ENCODE measurements at regions not wholly inside any gene's neighbourhood (a gene's known extent, or its start where the extent isn't known, plus 50 kb on each side); places are given as distances from the start of the nearest gene placed in this dataset.
"Not testable (repeated sequence)": the region's sequence is repeated elsewhere in the genome, so short reads cannot be mapped to it uniquely, and the experiment has no call there.

DNA sequence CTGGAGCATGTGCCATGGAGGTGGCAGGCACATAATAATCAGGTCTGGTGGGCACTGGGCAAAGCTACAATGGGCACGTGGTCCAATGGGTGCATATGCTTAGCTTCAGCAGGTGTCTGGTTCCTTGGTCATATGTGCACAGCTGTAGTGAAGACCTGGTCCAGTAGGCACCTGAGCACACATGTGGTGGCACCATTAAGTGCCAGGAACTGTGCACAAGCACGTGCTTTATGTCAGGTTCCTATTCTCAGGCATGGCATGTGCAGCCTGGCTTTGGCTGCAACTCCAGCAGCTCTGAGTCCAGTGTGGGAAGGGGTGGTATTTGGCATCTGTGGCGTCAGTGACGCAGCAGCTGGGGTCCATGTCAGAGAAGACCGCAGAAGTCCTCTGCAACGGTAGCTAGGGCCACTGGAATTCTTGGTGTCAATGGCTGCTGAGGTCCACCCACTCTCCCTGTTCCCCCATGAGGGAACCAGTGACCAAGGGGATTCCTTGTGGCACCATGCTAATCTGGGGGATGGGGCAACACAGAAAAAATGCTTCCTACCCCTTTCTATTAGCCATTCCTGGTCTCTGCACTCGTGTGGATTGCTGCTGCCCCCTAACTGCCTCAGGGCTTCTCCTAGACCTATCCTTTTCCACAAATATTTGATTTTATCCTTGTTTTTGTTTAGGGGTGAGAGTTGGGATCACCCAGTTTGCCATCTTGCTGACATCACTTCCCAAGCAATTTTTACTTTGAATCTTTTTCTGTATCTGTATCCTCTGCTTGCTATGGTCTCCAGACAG is 262.9 kb upstream of the MAP2 start:
- no peak for DNase-seq (ENCODE audit: low spot score)

DNA sequence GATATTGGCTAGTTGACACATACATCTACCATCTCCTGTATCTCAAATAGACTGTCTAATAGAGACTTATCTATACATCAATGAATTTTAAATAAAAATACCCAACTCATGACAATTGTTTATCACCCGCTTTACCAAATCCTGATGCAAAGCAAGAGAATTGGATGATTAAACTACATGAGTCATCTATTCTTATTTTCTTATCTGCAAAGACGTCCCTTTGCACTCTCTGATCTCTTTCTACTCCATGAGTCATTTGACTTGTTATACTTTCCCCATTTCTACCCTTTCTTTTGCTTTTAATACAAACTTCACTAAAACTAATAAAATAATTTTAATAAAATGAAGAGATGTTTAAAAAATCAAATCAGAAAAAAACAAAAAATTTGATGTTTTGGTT is 261.7 kb upstream of the MAP2 start:
- DNase-seq (ENCODE audit: low spot score): no peak

DNA sequence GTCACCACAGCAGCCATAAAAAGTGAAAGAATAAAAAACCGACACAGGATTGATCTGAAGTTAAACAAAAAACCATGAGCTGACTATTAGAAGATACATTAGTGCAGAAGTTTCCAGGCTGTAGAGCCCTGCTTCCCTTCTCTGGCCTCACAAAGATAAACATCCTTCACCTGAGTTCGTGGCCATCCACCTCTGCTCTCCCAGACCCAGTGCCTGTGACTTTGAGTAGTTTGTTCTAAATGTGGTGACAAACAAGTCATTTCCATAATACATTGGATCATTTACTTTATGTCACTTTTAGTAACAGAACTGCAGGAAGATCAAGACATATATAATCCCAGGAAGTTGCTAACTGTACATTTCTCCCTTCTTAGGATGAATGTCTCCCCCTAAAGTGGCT is 241.9 kb upstream of the MAP2 start:
- no peak for DNase-seq (ENCODE audit: low spot score)

DNA sequence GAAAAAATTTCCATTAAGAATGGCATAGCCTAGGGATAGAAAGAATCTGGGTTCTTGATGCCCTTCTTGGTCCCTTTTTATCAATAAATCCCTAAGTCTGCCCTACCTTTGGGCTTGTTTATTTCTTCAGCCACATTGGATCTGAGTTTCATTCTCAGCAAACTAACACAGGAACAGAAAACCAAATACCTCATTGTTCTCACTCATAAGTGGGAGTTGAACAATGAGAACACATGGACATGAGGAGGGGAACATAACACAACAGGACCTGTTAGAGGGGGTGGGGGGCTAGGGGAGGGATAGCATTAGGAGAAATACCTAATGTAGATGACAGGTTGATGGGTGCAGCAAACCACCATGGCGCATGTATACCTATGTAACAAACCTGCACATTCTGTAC is 237.0 kb upstream of the MAP2 start:
- DNase-seq (ENCODE audit: low spot score): peak; percentile 4

DNA sequence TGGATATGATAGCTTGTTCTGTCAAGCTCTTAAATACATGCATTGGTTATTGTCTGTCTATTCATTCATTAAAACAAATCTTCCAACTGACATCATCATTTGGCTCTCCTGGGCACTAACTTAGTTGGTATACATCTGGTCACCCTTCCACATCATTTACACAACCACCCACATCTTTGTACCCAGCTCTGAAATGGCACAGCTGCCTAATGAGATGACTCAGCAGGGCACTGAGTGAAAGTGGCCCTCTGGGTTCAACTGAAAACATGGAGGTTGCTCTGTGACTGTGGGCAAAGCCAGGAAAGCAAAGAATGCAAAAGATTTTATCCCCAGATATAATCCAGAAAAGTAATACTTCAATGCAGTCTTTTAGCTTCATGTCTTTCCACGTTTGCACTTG is 234.0 kb upstream of the MAP2 start:
- DNase-seq (ENCODE audit: low spot score): no peak

DNA sequence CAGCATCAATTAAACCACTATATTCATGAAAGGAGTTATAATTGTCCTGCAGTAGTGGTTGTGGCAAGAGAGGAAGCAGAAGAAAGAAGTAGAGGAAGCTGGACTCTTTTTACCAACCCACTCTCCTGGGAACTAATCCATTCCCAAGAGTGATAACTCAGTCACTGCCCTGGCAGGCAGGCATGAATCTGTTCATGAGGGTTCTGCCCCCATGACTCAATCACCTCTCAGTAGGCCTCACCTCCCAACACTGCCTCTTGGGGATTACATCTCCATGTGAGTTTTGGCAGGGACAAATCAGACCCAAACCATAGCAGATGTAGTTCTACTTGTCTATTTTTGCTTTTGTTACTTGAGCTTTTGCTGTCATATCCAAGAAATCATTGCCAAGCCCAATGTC is 232.7 kb upstream of the MAP2 start:
- DNase-seq (ENCODE audit: low spot score): no peak

DNA sequence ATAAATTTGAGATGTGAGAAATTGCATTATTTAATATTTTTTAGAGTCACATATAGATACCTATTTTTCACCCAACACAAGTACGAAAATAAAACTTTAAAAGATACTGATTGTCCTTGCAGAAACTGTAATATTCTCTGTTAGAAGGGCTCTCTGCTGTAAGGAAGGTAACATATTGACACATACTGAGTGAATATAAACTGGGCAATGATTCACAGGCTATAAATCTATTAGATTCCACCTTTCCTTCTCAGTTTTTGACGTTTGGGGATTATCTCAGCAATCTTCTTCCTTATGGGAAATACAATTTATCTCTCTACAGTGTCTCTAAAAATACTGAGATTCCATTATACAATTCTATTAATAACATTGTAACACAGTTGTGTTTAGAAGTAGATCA is 229.1 kb upstream of the MAP2 start:
- no peak for DNase-seq (ENCODE audit: low spot score)

DNA sequence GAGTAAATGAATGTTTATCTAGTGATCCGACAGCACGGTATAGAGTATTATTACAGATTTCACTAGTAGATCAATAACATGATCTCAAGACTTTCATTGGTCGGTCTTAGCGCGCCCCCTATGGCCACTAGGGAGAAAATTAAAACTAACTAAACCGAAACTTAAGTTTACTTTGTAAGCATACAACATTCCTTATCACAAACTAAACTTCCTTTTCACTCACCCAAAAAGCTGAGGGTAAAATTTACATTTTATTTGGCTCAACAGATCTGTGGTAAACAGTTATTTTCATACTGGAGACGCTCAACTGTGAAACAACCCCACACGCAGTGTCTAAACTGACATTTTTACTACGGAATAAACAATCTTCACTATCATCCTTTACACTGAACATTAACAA is 215.6 kb upstream of the MAP2 start:
- peak; percentile 62 for DNase-seq (ENCODE audit: low spot score)

DNA sequence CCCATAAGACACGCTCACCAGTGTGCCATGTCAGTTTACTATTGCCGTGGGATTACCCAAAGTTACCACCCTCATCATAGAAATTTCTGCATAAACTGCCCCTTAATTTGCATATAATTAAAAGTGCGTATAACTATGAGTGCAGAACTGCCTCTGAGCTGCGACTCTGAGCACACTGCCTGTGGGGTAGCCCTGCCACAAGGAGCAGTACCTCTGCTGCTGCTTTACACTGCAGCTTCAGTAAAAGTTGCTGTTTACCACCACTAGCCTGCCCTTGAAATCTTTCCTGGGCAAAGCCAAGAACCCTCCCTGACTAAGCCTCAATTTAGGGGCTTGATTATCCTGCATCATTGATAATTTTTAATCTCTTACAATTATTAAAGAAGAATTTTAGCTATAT is 213.9 kb upstream of the MAP2 start:
- DNase-seq (ENCODE audit: low spot score): no peak

DNA sequence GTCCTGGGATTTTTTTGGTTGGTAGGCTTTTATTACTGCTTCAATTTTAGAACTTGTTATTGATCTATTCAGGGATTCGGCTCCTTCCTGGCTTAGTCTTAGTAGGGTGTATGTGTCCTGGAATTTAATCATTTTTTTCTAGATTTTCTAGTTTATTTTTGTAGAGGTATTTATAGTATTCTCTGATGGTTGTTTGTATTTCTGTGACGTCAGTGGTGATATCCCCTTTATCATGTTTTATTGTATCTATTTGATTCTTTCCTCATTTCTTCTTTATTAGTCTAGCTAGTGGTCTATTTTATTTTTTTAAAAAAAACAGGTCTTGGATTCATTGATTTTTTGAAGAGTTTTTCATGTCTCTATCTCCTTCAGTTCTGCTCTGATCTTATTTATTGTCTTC is 193.3 kb upstream of the MAP2 start:
- DNase-seq (ENCODE audit: low spot score): no peak

DNA sequence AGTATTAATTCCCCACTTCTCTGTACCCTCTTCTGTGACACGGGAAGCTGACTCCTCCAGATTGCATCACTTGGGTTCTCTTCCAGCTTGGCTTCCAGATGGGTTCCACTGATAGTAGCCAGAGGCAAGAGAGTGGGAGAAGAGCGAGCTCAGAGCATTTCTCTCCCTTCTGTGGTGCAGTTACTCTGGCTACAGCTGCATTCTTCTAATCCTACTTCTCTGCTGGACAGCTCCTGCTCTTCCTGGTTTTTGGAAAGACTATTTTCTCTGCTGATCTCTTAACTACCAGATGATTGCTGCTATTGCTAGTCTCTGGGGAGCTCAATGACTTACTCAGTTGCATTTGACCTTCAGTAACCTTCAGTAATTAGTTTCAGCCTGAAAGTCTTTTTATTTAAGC is 187.5 kb upstream of the MAP2 start:
- DNase-seq (ENCODE audit: low spot score): no peak

DNA sequence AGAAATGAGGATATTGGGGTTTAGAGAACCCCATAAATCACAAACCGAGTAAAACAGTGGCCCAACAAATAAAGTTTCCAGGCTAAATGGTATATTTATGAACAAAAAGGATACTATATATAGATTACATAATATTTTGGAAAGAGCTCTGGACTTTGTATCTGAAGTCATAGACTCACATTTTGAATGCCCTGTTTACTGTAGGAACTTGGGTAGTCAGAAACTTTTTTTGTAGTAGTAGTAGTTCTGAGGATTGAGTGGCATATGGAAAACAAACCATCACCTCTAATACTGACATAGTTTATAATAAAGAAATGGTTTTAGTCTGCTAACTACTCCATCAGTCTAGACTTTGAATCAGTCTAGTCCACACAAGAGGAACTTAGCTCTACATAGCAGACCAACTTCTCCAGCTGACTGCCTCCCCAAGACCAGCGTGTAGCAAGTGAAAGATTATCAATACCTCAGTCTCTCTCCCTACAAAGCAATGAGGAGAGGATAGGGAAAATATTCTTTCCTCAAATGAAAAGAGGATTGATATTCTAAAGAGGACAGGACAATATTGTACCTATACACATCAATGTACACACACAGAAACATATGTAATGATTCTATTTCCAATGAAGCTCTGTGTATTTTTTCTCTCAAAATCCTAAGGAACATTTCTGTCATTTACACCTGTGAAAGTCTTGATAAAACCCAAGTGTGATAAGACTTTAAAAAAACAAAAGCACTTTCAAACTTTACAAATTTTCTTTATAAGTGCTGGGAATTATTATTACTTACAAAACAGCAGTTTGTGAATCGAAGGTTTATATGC is 184.9 kb upstream of the MAP2 start:
- DNase-seq (ENCODE audit: low spot score): no peak

DNA sequence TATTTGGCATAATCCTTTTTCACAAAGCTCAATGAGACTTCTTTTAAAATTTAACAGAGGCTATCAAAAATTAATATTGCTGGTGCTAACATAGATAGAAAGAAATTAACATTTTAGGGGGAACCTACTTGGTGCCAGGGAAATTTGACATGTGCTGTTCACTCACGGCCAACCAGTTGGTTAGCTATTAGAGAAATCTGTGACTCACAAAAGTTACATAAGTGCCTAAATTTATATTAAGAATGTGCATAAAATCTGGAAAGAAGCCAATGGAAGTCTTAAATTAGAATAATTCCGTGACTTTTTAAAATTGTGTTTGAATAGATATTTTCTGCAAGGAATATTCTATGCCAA is 184.3 kb upstream of the MAP2 start:
- DNase-seq (ENCODE audit: low spot score): no peak

DNA sequence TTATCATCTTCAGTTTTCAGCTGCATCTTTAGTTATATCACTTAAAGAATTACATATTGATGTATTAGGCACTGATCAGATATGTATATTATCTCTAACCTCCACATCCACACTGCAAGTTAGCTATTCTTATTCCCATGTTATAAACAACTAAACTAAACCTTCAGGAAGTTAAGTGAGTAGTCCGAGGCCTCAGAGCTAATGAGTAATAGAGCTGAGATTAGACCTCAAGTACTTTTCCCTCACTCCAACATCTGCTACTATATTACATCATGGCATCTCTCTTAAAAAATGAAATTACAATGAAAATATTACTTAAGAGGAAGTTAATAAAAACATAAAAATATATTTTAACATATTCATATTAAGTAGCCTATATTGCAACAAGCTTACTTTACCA is 183.6 kb upstream of the MAP2 start:
- DNase-seq (ENCODE audit: low spot score): no peak

DNA sequence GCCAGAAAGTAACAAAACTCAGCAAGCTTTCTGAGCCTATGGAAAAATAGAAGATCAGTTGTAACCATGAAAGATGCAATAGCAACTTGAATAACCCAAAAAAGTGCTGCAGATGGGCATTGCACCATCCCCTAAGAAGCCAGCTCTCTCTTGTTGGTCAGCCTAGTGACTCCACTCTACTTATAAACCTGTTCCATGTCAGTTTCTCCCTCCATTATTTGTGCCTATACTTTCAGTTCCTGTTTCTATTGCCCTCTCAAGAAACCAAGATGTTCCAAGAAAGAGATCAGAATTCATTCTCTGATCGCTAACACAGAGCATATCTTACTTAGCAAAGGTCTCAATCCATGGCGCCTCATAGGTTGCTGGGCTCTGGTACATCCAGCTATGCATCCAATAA is 170.3 kb upstream of the MAP2 start:
- no peak for DNase-seq (ENCODE audit: low spot score)

DNA sequence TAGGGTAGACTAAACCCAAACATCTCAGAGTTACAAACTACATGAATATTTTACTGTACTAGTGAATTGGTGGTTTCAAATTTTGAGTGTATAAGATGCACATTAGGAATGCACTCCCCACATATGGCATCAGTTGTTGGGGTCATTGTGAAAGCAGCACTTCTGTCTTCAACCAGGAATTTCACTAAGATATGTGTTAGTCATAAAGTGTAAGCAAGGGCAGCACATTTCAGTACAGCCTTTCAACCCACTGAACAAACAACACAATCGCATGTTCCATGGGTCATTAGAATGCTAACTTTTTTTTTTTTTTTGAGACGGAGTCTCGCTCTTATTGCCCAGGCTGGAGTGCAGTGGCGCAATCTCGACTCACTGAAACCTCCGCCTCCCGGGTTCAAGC is 164.1 kb upstream of the MAP2 start:
- no peak for DNase-seq (ENCODE audit: low spot score)

DNA sequence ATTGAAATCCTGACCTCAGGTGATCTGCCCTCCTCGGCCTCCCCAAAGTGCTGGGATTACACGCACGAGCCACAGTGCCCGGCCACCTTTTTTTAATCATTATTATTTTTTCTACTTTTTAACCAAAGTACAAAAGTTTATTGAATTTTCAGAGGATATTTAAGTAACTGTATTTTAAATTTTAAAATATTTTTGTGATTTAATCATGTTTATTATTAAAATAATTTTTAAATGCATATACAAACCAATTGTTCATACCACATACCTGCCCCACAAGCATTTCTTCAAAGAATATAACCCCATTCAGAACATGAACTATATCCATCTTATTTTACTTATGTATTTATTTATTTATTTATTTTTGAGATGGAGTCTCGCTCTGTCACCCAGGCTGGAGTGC is 163.6 kb upstream of the MAP2 start:
- DNase-seq (ENCODE audit: low spot score): no peak

DNA sequence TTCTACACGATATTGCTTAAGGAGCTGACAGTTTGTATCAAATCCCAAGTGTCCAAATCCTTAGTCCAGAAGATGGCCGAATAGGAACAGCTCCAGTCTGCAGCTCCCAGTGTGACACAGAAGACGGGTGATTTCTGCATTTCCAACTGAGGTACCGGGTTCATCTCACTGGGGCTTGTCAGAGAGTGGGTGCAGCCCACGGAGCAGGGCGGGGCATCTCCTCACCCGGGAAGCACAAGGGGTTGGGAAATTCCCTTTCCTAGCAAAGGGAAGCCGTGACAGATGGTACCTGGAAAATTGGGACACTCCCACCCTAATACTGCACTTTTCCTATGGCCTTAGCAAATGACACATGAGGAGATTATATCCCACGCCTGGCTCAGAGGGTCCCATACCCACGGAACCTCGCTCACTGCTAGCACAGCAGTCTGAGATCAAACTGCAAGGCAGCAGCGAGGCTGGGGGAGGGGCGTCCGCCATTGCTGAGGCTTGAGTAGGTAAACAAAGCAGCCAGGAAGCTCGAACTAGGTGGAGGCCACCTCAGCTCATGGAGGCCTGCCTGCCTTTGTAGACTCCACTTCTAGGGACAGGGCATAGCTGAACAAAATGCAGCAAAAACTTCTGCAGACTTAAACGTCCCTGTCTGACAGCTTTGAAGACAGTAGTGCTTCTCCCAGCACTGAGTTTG is 162.3 kb upstream of the MAP2 start:
- DNase-seq (ENCODE audit: low spot score): not testable (repeated sequence)

DNA sequence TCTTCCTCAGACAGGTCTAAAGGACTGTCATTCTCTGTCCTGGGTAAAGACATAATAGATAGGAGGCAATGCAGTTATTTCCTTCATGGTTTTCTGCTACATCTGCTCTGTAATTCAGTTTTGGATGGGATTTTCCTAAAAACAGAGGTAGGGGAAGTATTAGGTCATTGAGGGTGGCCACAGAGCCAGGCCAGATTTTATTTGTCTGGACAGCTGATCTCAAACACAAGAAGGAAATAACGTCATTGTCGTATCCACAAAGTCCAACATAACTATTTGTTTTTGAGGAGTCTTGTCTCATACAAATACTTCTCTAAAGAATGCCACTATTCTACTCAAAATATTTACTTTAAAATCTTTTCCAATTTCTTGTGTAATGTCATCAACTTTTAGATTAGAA is 154.8 kb upstream of the MAP2 start:
- DNase-seq (ENCODE audit: low spot score): no peak

DNA sequence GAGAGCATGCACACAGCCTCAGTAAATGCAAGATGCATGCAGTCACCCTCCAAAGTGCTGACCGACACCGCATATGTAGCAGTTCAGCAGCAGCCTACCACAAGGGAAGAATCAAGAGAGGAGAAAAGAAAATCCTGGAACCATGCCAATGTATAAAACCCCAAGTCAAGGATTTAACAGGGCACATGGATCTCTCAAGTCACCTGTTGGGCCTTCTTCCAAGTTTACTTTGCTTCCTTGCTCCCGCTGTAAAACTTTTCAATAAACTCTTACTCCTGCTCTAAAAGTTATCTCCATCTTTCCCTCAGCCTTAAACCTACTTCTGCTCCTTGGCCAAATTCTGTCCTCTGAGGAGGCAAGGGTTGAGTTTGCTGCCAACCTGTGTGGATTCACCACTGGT is 147.8 kb upstream of the MAP2 start:
- DNase-seq (ENCODE audit: low spot score): no peak

DNA sequence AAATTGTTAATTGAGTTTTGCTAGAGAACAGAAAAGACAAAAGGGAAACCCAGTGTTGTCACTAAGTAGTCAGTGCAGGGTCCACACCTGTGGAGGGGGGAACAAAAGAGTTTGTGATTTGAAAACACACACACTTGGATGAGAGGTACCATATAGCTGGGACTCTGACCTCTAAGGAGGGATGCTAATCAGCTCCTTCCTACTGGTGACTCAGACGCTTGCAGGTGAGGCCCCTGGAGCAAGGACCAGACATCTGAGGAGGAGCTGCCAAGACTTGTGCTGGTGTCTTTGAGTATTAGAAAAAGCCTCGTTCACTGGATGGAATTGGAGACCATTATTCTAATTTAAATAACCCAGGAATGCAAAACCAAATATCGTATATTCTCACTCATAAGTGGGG is 146.4 kb upstream of the MAP2 start:
- DNase-seq (ENCODE audit: low spot score): no peak

DNA sequence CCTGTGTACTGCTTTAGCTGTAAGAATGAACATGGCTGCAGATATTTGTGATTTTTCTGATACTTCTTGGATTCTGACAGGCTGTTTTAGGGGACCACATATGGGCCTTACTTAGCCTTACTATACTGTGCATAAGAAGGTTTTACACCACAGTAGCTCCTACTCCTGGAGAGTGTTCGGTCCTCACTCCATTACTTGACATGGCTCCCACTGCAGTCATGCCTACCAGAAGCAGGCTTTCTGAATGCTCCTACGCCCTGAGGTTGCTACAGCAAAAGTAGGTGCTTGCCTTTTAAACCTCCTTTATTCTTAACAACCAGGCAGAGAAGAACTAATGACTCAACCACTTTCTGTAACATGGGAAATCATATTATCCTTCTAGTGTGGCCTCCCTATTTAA is 125.2 kb upstream of the MAP2 start:
- no peak for DNase-seq (ENCODE audit: low spot score)

DNA sequence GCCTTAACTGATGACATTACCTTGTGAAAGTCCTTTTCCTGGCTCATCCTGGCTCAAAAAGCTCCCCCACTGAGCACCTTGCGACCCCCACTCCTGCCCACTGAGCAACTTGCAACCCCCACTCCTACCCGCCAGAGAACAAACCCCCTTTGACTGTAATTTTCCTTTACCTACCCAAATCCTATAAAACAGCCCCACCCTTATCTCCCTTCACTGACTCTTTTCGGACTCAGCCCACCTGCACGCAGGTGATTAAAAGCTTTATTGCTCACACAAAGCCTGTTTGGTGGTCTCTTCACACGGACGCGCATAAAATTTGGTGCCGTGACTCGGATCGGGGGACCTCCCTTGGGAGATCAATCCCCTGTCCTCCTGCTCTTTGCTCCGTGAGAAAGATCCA is 124.4 kb upstream of the MAP2 start:
- DNase-seq (ENCODE audit: low spot score): not testable (repeated sequence)

Data from HT-29 (cell line).